Activated CD4-positive, CD25-positive, alpha-beta regulatory T cell treated with anti-CD3 and anti-CD28 coated beads, Interleukin-2, amount 50 U/mL, for 24 hours (primary cell): ENCODE measurements at regions not wholly inside any gene's neighbourhood (a gene's known extent, or its start where the extent isn't known, plus 50 kb on each side); places are given as distances from the start of the nearest gene placed in this dataset.
"Not testable (repeated sequence)": the region's sequence is repeated elsewhere in the genome, so short reads cannot be mapped to it uniquely, and the experiment has no call there.

ENCODE experiments used
- ATAC-seq, 2 donors: fragments of 150-1000 bp; cut with Tn5 transposase; one replicate each; pipeline ENCODE4 v1.10.0; 2021; ENCODE audit warnings: mild to moderate bottlenecking in 1 of 2, moderate library complexity in 1 of 2

DNA sequence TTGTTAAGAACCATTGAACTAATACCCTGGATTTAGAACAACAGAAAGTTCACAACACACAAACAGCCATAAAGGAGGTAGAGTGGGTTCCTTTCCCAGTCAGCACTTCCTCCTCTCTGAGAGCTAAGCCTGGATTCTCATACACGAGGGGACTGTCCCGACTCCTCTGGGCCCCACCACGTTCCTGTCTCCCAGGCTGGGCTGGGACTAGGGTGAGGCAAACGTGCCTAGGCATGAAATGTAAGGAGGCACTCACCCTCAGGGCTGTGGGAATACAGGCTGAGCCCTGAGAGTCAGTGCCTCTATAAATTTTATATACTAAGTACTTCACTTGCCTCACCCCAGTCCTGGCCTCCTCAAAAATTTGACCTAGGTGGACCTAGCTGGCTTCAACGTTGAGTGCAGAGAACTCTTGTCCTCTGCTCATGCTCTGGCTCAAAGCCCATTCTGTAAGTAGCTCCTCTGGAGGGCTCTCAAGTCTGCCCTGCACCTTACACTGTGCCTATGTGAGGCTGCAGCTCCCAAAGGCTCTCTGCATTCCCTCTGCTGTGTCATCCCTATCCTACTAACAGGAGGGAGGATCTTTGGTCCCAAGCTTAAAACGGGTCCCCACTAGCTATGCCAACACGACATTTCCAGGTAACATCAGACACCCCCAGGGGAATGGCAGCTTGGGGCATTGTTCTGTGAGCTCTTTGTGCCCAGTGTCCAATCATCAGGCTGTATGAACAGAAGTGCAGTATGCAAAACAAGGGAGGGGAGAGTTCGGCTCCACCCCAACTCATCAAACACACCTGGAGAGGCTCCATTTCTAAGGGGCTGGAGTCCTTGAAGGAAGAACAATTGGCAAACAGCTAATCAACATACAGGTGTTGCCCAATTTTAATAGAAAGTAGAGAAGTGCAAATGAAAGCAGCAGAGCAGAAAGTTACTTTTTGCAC lies 233.2 kb downstream of the RPLP1 start:
- ATAC-seq = no peak

- no peak for ATAC-seq
Measured at GRCh38 chr15:69686626-69687025, 234.0 kb downstream of the RPLP1 start.

- ATAC-seq = no peak
Measured at GRCh38 chr15:69689133-69689532, 236.5 kb downstream of the RPLP1 start.

DNA sequence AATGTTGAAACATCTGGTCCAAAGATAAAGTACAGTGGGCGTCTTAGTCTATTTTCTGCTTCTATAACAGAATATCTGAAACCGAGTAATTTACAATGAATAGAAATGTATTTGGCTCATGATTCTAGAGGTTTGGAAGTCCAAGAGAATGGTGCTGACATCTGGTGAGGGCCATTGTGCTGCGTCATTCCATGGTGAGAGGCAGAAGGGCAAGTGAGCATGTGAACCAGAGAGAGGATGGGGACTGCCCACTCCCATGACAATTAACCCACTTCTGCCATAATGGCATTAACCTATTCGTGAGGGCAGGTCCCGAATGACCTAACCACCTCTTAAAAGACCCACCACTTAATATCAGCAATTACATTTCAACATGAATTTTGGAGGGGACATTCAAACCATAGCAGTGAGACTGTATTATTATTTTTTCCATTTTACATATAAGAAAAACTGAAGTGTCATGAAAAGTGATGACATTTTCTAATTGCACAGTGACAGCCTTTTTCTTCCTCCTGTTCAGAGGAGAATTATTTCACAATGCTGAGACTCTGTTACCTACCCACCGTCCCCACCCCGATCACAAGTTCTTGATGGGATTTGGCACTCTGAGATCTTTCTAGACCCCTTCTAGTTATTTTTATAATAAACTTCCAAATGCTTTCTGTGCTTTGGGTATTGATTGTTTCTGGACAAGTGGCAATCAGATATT lies 238.8 kb downstream of the RPLP1 start:
- ATAC-seq = no peak

DNA sequence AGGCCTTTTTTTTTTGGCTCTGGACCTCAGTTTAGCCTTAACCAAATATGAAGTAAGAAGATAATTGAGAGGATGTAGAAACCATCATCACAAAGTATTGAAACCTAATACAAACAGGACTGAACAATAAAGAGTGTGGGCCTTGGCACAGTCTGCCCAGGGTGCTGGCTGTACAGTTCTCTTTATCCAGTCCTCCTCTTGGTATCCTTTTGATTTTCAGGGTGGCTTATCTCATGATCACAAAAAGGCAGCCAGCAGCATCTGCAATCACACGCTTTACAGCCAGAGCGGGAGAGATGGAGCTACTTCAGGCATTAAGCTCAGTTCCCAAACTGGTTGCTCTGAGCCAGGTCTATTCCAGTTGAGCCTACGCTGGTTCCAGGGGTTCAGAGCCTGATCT lies 239.7 kb downstream of the RPLP1 start:
- ATAC-seq = no peak

- ATAC-seq = no peak
Measured at GRCh38 chr15:69693059-69693458, 240.4 kb downstream of the RPLP1 start.

- ATAC-seq = no peak
Measured at GRCh38 chr15:69696946-69697345, 244.3 kb downstream of the RPLP1 start.

DNA sequence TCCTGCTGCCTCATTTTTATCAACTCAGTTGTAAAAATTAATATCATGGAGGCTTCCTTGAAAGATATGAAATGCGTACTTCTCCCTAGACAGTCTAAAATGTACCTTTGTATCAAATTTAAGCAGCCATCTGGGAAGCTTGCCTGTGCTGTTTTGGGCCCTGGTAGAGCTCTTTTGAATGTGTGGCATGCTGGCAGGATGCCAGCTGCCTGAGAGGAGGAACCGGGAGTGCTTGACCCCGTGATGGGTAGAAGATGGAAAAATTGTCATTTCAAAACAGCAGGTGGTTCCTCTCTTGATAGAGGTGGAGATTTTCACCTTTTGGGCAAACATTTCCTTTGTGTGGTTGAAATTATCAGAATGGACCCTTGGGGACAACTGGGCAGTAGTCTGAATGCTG lies 245.3 kb downstream of the RPLP1 start:
- no peak for ATAC-seq

DNA sequence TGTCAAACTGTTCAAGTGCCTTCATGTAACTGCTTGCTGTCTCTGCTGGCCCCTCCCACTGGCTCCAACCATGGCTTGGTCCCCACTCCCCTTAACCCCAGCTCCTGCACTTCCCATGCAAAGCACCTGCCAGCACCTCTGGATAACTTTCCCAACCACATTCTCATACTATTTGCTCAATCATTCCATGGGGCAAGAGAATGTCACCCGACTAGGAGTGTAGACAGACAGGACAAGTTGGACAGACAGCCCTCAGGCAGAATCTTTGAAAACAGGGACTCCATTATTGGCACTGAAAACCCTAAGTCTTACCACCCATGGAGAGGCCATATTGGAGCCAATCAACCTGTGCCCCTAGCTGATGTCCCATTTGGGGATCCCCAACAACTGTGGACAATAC lies 246.5 kb downstream of the RPLP1 start:
- no peak for ATAC-seq

GRCh38 chr15:69700380-69700779 lies 247.8 kb downstream of the RPLP1 start:
- ATAC-seq = peak in 1 of 2 donors; percentile 17

DNA sequence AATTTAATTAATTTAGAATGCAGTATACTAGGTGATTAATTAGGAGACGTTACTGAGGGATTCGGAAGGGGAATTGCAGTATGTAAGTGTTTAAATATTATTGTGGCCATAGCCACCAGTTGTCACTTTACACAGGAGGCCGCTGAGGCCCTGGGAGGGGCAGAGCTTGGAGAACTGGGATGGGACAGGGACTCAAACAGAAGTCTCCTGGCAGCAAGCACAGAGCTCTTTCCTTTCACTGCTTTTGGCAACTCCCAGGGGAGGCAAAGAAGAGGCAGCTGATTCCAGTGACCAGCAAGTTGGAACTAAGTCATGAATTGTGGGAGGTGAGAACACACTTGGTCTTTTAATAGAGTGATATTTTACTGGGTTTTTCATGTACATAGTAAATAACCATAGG lies 248.6 kb downstream of the RPLP1 start:
- no peak for ATAC-seq

DNA sequence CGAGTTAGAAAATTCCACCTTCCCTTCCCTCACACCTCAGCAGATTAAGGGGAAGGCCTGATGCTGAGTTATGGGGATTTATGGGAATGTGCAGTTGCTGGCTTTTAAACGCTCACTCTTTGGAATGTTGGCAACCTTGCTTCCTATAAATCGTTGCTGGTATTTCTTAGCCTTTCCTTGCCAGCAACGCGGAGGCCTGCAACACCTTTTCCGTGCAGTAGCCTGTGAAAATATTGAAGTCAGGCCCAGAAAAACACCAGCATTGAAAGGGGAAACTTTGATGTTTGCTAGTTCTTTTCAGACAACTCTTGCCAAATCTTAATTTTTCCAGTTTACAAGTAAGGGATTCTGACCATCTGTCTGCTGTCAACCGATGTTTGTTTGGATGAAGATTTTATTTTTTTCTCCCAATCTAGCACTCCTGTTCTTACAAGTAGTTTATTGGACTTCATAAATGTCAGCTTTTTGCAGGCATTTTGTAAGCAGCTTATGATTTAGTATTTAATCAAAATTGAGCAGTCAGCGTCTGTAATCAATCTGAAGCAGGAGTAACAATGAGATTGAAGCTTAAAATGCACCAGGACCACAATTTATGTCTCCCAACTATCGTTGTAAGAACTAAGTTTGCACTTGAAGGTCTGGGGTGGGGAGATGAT lies 251.0 kb downstream of the RPLP1 start:
- ATAC-seq = no peak

DNA sequence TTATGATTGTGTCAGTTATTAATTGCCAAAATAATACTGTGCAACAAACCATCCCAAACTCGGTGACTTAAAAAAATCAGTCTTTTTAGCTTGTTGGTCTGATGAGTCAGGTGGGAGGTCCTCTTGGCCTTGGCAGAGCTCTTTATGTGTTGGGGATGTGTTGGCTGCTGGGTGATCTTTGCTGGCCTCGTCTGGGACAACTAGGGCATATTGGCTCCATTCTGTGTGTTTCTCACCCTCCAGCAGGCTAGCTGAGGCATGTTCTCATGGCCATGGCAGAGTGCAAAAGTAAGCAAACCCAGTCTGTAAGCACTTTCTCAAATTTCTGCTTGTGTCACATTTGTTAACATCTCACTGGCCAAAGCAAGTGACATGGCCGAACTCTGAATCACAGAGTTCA lies 251.6 kb downstream of the RPLP1 start:
- ATAC-seq = no peak

DNA sequence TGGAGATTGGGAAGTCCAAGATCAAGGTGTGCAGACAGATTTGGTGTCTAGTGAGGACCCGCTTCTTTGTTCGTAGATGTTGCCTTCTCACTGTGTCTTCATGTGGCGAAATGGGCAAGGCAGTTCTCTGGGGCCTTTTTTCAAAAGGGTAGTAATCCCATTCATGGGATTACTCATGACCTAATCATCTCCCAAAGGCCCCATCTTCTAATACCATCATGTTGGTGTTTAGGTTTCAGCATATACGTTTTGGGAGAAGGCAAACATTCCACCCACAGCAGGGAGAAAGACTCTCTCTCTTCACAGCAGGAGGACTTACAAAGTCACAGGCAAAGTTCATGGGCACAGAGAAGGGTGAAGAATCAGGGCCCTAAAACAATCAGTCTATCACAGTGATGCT lies 252.1 kb downstream of the RPLP1 start:
- ATAC-seq = no peak

DNA sequence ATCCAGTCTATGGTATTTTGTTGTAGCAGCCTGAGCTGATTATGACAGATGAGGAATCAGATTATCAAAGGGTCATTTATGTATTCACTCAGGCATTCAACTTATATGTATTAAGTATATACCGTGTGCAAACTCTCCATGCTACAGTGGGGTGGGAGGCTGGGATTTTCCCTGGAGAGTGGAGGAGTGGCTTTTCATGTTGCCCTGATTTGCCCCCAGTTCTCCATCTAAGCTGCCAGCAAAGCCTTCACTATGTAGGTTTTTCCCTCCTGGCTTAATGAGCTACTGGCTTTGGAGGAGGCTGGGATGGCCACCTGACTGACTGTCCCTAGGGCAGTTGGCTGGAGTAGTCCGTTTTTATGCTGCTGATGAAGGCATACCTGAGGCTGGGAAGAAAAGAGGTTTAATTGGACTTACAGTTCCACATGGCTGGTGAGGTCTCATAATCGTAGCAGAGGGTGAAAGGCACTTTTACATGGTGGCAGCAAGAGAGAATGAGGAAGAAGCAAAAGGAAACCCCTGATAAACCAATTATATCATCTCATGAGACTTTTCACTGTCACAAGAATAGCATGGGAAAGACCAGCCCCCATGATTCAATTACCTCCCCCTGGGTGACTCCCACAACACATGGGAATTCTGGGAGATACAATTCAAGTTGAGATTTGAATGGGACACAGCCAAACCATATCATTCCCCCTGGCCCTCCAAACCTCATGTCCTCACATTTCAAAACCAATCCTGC lies 253.9 kb downstream of the RPLP1 start:
- no peak for ATAC-seq

GRCh38 chr15:69707241-69707640 lies 254.6 kb downstream of the RPLP1 start:
- ATAC-seq = not testable (repeated sequence)

- not testable (repeated sequence) for ATAC-seq
Measured at GRCh38 chr15:69708436-69709122, 256.0 kb downstream of the RPLP1 start.

DNA sequence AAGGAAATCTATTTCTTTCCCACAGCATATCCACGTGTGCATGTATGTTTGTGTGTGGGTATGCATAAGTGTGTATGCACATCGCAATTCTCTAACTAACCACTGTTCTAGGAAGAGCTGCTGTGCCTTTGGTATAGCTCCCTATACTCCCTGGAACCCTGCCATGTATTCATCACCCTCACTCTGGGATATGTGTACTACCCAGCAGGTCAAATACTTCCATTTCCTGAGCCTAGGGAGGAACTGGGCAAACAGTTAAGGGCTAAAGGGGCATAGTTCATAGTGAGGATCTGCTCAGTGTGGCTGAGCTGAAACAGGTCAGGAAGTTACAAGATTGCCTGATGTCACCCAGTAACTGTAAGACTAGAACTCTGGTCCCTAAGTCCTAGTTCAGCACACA lies 260.4 kb downstream of the RPLP1 start:
- ATAC-seq = no peak

DNA sequence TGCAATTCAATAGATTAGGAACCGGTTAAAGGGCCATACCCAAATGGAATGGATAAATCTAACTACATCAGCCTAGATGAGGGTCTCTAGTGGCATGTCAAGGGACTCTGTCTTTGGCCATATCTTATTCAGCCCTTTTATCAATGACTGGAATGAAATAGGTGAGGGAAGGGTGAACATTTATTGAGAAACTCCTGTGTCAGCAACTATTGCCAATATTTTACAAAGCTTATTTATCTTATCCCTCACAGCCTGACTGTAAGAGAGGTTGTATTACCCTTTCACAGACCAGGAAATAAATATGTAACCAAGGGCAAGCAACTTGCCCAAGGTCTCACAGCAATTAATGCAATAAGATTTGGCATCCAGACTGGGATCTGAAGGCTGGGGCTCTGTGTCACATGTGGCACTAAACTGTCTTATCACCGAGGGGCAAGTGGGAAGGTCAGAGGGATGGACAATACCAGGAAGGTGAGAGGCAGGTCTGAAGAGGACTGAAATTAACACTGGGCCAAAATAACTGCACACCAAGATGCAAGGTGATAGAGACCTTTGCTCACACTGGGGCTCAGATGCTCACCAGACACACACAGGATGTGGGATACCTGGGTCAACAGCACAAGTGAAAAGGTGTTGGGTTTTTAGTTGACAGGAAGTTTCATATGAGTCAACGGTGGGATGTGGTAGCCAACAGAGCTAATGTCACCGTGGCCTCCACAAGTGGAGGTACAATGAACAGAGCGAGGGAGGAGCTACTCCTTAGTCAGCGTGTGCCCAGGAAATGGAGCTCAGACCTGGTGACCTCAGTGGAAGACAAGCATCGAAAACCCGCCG lies 261.3 kb downstream of the RPLP1 start:
- ATAC-seq = peak; percentile 96

DNA sequence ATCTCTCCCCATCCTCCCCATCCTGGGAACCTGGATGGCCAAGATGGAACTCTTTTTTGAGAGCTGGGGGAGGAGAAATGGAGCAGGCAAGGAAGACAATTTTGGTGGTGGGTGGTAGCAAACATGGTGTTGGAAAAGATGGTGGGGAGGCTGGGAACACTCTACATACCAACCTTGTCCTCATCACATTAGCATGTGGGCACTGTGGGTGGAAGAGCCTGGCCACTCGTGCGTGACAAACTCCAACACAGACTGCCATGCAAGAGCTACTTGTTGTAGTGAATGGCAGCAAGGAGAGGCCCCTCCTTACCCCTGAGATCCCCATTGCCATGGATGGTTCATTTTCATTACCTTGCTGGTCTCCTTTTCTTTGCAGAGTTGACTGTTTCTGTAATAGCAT lies 262.6 kb downstream of the RPLP1 start:
- no peak for ATAC-seq

GRCh38 chr15:69718436-69718835 lies 265.8 kb downstream of the RPLP1 start:
- no peak for ATAC-seq
